B cell (primary cell): ENCODE measurements at regions not wholly inside any gene's neighbourhood (a gene's known extent, or its start where the extent isn't known, plus 50 kb on each side); places are given as distances from the start of the nearest gene placed in this dataset.

Experiments
- CTCF ChIP-seq: fragments of 200-600 bp; IDR thresholded peaks from one replicate; pipeline ENCODE4 v1.8.0; 2022; ENCODE audit warnings: antibody characterized with exemption, mild to moderate bottlenecking
- EZH2 ChIP-seq: IDR thresholded peaks from 2 replicates; pipeline ENCODE4 v1.6.1; 2012; ENCODE audit warnings: borderline replicate concordance, low read depth, mild to moderate bottlenecking, moderate library complexity, low read length; ENCODE audit not compliant: insufficient read depth, poor library complexity, severe bottlenecking

- no peak for TF ChIP-seq CTCF
- TF ChIP-seq EZH2: no peak
These were observed 144.7 kb upstream of the C9orf72 start for GRCh38 chr9:27717991-27718390.
